NCI-H1105 treated with DMSO at 0.1 percent for 48 hours (cell line): ENCODE measurements at regions not wholly inside any gene's neighbourhood (a gene's known extent, or its start where the extent isn't known, plus 50 kb on each side); places are given as distances from the start of the nearest gene placed in this dataset.

Experiments used
- DNase-seq: peaks from one replicate; lab custom pipeline; 2025; lab: John Stamatoyannopoulos, UW

DNA sequence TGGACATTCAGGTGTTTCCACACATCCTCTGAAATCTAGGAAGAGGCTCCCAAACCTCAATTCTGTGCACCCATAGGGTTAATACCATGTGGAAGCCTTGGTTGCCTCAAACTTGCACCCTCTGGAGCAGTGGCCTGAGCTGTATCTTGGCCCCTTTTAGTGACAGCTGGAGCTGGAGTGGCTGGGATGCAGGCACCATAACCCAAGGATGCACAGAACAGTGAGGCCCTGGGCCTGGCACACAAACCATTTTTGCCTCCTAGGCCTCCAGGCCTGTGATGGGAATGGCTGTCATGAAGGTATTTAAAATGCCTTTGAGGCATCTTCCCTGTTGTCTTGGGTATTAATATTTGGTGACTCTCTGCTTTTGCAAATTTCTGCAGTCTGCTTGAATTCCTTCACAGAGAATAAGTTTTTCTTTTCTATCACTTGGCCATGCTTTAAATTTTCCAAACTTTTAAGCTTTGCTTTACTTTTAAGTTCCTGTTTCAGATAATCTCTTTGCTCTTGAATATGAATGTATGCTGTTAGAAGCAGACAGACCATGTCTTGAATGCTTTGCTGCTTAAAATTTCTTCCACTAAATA lies 1594.5 kb upstream of the PCDH20 start:
- no peak for DNase-seq

DNA sequence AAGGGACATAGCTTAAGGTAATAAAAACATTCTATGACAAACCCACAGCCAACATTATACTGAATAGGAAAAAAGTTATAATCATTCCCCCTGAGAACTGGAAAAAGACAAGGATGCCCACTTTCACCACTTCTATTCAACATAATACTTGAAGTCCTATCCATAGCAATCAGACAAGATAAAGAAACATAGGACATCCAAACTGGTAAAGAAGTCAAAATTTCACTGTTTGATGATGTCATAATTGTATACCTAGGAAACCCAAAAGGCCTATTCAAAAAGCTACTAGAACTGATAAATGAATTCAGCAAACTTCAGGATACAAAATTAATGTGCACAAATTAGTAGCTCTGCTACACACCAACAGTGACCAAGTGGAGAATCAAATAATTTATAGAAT lies 1590.0 kb upstream of the PCDH20 start:
- no peak for DNase-seq

DNA sequence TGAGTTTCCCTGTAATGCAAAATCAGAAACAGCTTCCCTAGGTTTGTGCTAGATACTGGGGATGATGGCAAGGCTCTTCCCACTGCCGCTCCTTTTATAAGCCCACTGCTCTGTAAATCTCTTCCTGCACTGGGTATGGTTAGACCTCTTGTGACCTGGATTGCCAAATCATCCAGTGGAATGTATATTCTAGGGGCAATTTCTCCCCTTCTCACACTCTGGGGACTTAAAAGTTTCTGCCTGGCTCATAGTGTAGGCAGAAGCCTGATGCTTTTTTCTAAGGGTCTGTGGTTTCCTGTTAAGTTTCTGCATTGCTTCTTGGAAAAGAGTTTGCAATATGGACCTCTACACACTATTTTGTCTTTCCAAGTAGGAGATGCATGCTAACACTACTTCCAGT lies 1582.0 kb upstream of the PCDH20 start:
- no peak for DNase-seq

DNA sequence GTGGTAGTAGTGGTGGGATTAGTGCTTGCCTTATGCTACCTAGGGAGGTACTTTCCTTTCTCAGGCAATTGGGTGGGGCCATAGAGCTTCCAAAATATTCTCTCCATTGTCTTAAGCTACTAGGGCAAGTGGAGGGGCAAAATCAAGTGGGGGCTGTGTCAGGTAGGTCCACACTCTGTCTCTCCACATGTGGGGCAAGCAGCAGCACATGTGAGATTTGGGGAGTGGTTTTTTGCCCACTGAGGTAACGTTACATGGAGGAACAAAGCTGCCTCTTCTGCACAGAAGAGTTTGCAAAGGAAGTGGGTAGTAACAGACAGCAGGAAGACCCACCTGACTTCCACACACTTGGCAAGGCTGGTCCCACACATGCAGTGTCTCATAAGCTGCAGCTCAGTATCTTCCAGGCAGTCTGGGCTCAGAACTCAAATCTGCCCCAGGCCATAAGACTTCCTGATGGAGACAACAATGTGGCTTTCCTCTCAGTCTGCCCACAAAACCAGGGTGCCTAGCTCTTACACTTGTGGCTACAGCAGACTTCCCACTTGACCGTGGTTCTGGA lies 1581.5 kb upstream of the PCDH20 start:
- no peak for DNase-seq

DNA sequence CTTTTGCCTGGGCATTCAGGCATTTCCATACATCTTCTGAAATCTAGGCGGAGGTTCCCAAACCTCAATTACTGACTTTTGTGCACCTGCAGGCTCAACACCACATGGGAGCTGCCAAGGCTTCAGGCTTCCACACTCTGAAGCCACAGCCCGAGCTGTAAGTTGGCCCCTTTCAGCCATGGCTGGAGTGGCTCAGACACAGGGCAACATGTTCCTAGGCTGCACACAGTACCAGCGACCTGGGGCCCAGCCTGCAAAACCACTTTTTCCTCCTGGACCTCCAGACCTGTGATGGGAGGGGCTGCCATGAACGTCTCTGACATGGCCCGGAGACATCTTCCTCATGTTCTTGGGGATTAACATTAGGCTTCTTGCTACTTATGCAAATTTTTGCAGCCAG lies 1558.2 kb upstream of the PCDH20 start:
- no peak for DNase-seq

DNA sequence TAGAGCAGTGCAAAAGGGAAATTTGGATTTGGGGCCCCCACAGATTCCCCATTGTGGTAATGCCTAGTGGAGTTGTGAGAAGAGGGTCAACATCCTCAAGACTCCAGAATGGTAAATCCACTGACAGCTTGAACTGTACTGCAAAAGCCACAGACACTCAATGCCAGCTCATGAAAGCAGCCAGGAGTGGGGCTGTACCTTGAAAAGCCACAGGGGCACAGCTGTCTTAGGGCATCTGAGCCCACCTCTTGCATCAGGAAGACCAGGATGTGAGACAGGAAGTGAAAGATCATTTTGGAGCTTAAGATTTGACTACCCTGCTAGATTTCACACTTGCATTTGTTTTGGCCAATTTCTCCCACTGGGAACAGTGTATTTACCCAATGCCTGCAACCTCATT lies 1548.9 kb upstream of the PCDH20 start:
- DNase-seq, result no peak

DNA sequence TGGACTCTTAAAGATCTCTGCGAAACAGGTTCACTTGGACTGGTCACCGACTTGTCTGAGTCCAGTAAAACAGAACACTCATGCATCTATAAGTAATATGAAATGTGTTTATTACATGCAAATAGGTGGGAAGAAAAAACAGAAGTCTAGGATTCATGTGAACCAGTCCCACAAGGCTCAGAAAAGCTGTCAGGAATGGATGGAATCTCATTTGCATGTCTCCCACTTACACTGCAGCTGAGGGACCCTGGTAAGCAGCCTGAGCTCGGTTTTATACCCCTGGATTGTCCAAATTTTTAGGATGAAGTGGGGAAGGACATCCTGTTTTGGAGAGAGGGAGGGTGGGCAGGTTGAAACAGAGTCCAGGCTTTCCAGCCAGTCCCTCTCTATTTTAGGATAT lies 1545.1 kb upstream of the PCDH20 start:
- DNase-seq, result no peak

DNA sequence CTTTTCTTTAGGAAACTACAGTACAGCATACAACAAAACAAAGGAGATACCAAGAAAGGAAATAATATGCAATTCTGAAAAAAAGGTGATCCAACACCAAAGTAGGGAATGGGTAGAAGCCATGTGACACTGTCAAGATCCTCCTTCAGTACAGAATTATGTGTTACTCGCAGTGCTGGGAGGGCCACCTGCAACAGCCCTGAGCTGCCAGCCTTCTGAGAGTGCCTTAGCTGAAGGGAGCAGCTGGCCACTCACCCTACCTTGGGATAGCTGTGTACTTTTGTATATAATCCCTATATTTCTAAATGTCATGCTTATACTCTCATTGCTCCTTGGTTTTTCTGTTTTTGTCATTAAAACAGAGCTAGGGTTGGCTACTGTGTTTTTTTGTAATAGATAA lies 1518.2 kb upstream of the PCDH20 start:
- DNase-seq, result peak; percentile 5

DNA sequence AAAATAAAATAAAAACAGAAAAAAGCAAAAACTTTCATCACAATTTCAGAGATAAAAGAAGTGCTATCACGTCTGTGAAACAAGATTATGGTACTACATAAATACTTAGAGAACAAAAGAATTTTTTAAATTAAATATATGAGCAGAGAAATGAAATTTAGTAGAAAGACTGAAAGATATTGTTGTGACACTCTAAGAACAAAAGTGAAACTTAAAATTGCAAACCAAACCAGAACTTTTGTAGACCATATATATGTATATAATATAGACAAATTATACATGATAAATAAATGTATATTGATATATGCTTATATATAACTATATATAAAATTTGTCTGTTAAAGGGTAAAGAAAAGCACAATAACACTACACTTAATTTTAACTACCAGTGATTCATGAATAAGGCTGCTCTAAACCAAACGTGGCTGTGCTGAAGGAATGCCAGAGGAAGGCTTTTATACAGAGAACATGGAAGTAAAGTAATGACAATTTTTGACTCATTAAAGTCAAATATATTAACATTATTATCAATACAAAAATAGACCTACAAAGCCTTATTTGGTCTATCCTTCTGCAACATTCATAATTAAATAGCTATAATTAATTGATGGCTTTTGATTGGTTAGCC lies 1516.7 kb upstream of the PCDH20 start:
- DNase-seq, result no peak

DNA sequence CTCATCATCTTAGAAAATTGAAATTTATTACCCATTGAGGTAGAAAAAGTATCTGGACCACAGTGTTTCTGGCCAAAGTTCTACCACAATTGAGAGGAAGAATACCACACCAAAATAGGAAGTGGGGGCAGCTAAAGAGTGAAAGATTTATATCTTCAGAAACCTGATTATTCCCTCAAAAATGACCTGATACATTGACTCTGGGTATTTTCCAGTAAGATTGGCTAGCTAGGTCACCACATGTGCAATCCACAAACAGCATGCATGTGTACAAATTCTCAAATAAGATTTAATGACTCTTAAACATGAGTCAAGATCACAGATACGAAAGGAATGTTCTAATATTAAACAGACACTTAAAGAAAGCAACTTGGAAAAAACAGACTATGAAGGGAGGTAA lies 1516.2 kb upstream of the PCDH20 start:
- DNase-seq, result no peak

DNA sequence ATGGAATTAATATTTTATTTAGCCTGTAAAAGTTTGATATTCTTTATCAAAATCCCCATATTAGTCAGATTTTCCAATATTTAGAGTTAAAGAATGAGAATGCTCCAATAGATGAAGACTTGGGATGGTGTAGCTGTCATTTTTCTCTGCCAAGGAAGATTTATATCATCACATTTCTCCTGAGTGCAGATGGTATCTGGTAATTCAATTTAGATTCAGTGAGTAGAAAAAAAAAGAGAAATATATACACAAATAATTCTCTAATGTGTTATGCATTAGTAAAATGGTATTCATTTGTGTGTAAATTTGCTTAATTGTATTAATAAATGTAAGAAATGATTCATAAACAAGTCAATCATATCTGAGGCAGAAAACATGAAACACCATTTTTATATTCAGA lies 1508.7 kb upstream of the PCDH20 start:
- no peak for DNase-seq

DNA sequence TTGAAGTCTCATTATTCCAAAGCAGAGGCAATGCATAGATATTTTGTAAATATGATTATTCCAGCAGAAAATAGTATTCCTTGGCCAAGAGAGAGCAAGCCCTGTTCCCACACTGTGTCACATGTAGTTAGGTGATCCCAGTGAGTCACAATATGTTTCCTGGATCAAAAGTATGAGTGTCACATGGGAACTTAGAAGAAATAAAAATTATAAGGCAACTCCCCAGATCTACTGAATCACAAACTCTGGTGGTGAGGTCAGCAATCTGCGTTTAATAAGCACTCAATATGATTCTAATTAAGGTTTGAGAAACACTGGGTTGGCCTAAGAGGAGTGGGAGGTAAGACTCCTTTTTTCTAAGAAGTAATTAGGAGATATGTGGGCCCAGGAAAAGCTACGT lies 1504.5 kb upstream of the PCDH20 start:
- DNase-seq, result no peak

DNA sequence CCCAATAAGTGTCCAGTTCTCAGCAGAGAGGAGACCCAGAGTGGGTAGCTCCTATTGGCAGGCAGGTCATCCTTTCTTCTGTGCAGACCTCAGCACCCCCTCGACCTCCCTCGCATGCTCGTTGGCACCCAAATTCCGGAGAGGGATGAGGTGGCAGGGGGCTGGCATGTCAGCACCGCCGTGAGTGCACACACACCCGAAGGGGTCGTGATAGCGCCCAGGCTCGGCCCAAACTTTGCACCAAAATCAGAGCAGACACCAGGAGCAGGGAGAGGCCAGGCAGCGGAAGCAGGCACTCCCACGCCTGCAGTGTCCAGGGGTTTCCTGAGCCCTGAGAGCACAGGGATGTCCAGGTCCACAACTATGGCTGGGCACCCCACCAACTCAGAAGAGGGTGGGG lies 1503.8 kb upstream of the PCDH20 start:
- DNase-seq, result no peak

DNA sequence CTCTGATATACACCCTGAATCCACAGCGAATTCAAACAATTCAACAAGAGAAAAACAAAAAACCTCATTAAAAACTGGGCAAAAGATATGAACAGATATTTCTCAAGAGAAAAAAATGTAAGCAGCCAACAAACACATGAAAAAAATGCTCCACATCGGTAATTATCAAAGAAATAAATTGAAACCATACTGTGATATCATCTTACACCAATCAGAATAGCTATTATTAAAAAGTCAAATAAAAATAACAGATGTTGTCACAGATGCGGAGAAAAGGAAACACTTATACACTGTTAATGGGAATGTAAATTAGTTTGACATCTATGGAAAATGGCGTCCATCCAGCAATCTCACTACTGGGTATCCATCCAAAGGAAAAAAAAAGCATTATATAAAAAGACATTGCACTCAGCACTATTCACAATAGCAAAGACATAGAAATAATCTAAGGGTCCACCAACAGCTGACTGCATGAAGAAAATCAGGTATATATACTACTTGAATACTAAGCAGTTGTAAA lies 1495.0 kb upstream of the PCDH20 start:
- DNase-seq, result peak; percentile 87

DNA sequence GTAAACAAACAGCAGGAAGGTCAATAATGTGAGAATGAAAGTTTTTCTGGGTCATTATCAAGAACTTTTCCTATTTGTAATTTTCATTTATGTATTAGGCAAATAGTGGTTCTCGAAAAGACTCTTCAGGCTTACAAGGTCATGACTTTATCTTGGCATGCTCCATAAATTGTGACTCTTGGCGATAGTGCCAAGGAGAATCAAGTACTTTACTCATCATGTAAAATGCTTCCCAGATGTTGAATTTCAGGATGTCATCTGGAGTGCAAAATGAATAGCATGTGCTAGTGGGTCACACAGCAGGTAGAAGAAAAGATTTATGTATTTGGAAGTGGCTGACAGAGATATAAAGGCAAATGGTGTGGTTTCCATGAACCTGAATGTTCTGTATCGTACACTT lies 1492.7 kb upstream of the PCDH20 start:
- no peak for DNase-seq

DNA sequence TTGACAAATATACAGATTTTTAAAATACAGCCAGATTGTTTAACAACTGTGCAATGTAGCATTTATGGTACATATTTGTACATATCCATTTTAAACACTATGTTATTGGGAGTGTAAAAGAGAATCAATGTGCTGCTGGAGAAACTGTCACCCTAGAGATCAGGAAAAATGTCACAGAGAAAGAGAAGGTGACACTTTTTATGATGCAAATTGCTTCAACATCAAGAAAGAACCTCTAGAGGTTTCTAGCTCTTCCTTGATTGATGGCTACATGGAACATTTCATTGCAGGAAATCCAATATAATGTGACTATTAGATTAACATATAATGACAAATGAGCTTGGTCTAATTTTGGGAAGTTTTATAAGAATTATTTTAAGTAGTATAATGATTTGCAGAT lies 1491.2 kb upstream of the PCDH20 start:
- DNase-seq, result no peak

DNA sequence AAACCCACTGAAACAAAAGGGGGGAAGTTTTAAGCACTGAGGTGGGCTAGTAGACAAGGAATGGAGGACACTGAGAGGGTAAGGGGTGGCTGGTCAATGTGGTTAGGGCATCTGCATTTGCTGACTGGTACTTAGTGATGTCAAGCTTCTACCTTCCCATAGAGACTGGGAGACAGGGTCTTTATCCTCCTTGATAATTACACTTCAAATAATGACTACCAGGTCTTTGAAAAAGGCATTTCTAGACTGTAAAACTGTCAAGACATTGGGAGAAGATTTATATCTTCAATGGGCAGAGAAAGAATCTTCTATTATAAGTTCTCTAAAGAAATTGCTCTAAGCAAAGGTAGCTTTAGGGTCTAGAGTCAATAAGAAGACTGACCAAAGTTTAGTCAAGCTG lies 1490.8 kb upstream of the PCDH20 start:
- no peak for DNase-seq

DNA sequence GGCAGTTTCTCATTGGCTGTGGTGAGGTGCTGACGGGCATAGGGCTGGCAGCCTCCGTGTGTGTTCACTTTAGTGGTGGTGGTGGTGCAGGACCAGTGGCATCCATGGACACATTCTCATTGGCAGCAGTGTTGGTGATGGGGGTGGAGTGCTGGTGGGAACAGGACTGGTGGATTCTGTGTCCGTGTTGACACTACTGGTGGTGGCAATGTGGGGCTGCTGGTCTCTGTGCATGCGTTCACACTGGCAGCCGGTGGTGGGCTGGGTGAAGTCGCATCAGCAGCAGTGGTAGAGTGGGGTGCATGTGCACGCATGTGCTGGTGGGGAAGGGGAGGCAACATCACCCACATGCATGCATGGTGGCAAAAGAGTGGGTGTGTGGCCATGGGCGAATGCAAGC lies 1471.4 kb upstream of the PCDH20 start:
- DNase-seq, result no peak

DNA sequence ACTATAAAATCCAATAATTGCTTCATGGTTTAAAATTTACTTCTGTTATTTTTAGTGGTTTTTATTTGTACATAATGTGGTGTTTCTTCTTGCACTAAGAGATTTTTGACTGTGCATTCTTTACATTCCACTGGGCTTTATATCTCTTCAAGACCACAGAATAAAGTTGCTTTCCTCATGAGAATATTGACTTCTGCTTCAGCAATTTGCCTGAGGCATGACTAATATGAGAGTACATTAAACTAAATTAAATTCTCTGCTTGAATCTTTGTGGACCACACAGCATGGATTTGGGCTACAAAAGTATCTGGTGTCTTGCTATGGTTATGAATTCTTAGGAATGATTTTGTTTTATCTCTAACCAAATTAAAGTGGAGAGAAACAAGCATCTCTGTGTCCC lies 1463.4 kb upstream of the PCDH20 start:
- DNase-seq, result no peak

DNA sequence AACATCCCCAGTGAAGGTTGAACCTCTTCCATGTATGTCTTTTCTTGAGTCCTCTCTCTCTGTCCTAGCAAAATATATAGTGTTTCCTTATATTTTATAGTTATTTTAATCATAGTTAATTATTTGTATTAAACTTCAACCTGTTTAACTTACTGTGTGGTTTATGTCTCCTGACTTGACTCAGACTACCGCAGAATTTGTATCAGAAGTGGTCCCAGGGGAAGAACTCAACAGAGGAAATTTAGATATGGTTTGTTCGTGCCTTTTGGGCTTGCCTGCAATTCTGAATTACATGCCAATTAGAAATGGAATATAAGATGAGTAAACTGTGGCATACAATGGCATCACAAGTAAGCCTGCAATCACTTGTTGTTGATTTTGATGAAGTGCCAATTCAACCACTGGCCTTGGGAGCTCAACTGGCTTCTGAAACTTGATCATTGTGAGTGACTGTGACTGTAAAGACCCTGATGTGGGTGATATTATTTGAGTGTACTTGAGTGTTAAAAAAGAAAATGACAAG lies 1459.5 kb upstream of the PCDH20 start:
- DNase-seq, result peak; percentile 98

DNA sequence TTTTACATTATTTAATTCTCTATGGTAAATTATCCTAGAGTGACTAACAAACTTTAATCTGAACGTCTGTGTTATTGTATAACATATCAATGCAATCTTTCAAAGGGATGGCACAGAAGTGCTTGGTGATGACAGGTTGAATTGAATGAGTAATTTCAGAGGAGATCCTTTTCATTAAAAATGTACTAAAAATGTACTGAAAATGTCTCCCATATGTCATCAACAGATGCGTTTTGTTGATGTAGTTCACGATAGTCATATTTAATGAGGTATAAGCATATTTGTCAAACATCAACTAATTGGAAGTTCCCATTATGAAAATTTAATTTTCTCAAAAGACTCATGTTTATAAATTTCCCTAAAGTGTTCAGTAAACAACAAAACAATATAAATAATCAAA lies 1434.7 kb upstream of the PCDH20 start:
- DNase-seq, result no peak

DNA sequence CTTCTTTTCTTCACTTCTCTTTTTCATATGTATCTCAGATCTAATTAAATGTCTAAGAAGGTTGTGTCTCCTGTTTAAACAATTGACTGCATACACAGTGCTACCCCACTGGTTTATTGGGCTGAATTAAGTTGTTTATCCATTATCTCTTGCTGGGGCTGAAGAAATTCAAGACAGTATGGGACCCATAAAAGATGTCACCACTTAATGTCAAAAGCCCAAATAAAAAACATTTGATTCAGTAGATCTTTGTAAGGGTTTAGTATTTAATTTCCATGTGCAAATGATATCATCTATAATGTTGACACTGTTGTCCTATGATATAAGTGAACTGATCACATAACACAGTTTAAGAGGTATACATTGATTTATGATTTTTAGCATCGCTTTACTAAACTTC lies 1431.9 kb upstream of the PCDH20 start:
- no peak for DNase-seq

DNA sequence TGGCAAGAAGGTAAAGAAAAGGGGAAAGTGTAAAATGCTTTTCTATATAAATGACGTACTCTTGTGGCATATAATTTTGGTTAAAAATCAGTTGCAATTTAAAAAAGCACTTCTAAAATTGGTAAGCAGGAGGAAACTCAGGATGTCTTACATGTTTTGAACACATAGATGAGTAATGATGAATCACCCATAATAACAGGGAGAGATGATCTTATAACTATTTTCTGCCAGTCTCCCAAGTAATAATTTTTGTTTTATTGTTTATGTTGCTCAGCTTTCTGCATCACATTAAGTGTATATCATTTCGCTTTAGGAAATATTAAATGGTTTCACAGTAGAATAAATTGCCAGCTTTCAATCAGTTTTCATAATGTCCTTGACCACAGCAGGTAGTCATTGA lies 1430.7 kb upstream of the PCDH20 start:
- no peak for DNase-seq

DNA sequence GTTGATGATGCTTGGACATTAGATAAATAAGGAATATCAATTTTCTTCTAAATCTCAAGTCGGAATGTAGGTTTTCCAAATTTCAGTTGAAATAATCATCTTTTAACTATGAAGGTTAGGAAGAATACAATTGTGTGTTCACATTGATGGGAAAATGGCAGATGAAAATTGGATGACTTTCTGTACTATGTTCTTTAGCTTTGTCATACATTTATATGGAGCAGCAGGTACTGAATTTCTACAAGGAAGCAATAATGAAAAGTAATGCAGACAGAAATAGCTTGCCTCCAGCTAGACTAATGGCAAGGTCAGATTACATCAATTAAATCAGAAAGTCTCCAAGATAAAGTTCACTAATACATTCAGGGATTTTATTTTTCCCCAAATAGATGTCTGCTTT lies 1423.7 kb upstream of the PCDH20 start:
- DNase-seq, result no peak
